Right ventricle myocardium inferior (tissue), 1 donor: ENCODE measurements at regions not wholly inside any gene's neighbourhood (a gene's known extent, or its start where the extent isn't known, plus 50 kb on each side); places are given as distances from the start of the nearest gene placed in this dataset.
"Not testable (repeated sequence)": the region's sequence is repeated elsewhere in the genome, so short reads cannot be mapped to it uniquely, and the experiment has no call there.

Experiments
- ATAC-seq: fragments of 200-7000 bp; cut with Tn5 transposase; one replicate; pipeline ENCODE4 v1.9.1; 2020; ENCODE audit warnings: mild to moderate bottlenecking, moderate library complexity
- DNase-seq: peaks from one replicate; pipeline ENCODE4 v3.0.0; 2021; ENCODE audit errors: missing footprints
- intact Hi-C: fragments of 100-400 bp; cut with DNase I; formaldehyde crosslinking; loops from one replicate; pipeline ENCODE4 v1.11.0; 2022
- donor health status: DM: no; HTN: yes; CAD: no; lungs with severe emphysema.

DNA sequence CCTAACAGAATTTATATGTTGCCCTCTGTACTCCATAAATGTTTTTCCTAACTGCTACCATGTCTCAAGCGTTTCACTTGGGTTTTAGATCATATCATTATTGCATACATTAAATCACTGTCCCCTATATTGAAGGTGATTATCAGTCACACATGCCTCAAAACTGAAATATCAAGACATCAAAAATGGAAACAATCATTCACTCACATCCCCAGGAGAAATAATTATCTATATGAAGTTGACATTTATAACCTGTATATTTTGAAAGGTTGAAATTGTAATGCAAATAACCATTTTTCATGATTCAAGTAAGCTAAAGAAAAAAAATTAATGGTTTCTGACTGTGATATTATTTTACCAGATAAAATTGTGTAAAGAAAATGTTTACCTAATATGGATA is 1695.0 kb downstream of the SLITRK1 start:
- no peak for DNase-seq
- intact Hi-C loops = no loop called here
- no peak for ATAC-seq

DNA sequence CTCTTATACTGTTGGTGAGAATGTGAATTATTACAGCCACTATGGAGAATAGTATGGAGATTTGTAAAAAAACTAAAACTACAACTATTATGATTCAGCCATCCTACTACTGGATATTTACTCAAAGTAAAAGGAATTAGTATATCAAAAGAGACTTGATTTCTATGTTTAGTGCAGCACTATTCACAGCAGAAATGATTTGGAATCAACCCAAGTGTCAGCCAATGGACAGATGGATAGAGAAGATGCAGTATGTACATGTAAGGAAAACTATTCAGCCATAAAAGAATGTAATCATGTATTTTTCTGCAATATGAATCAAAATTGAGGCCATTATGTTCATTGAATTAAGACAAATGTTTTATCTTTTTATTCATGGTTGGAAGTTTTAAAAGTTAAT is 1705.5 kb downstream of the SLITRK1 start:
- DNase-seq = no peak
- no peak for ATAC-seq
- intact Hi-C loops = no loop called here

DNA sequence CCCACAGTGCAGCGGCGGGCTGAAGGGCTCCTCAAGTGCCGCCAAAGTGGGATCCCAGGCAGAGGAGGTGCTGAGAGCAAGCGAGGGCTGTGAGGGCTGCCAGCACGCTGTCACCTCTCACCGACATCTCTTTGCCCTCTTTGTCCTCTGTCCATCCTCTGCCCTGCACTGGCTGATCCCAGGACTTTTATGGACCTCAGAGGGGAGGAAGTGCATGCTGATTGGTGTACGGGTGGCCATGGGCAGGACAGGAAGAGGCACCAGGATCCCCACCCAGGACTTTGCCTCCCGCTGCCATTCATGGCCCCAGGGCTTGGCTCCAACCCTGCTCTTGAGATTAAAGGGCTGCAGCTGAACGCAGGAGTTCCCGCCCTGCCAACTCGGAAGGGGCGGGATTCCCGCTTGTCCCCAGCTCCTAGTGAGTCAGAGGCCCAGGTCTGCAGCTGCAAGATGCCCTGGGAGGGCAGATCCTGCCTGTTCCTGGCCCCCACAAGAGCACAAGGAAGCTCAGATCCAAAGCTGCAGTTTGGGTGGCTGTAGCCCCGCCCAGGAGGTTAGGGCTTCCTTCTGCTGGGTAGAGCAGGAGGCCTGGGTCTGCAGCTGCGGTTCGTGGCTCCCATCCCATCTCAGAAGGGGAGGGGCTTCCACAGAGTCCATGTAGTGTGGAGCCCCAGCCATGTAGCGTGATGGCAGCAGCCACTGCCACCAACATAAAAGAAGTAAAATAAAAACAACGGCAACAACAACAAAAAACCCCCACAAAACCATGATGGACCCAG is 1716.7 kb downstream of the SLITRK1 start:
- intact Hi-C loops = no loop called here
- no peak for ATAC-seq
- no peak for DNase-seq

DNA sequence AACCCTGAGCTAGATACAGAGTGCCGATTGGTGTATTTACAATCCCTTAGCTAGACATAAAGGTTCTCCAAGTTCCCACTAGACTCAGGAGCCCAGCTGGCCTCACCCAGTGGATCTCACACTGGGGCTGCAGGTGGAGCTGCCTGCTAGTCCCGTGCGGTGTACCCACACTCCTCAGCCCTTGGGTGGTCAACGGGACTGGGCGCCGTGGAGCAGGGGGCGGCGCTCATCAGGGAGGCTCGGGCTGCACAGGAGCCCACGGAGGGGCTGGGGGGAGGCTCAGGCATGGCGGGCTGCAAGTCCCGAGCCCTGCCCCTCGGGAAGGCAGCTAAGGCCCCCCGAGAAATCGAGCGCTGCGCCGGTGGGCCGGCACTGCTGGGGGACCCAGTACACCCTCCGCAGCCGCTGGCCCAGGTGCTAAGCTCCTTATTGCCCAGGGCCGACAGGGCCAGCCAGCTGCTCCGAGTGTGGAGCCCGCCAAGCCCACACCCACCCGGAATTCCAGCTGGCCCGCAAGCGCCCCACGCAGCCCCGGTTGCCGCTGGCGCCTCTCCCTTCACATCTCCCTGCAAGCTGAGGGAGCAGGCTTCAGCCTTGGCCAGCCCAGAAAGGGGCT is 1717.4 kb downstream of the SLITRK1 start:
- intact Hi-C loops, ATAC-seq, DNase-seq: not testable (repeated sequence)

DNA sequence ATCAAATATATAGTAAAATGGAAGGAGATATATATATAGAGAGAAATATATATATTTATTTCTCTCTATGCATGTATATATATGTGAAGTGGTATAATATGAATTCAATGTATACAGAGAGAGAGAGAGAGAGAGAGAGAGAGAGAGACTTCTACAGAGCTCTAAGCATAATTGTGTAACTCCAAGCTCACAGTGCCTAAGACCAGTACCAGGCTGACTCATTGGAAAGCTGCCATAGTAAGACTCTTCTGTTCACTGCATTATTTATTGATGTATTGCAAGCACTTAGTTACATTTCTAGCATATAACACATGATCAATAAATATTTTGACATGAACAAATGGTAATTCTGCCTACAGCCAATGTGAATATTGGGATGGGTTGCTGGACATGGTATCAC is 1734.7 kb downstream of the SLITRK1 start:
- ATAC-seq (no peak), DNase-seq (no peak)
- intact Hi-C loops = no loop called here

DNA sequence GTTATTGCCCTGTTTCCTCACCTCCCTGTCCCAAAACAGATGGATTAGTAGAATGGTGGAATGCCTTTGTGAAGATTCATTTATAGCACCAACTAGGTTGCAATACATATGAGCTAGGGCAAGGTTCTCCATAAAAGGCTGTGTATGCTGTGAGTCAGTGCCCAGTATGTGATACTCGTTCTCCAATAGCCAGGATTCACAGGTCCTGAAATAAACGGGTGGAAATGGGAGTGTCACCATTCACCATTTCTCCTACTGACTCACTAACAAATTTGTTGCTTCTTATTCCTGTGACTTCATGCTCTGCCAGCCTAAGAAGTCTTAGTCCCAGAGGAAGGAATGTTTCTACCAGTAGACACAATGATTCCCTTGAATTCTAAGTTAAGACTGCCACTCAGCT is 1745.4 kb downstream of the SLITRK1 start:
- no peak for DNase-seq
- intact Hi-C loops = no loop called here
- ATAC-seq = no peak

DNA sequence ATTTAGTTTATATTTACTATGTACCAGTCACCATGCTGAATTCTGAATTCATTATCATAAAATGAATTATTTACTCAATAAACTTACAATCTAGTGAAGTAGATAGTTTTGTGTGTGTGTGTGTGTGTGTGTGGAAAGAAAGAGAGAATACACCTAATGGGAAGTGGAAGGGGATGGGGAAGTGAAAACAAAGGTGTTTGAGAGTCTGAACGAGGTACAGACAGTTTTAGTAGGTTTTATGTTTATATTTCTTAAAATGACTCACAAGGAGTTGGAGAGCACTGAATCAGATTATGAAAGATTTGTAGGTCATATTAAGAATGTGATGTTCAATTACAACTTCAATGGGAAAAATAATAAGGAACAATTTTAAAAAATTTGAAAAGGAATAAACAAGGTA is 1753.0 kb downstream of the SLITRK1 start:
- DNase-seq (no peak), ATAC-seq (no peak)
- intact Hi-C loops = no loop called here

DNA sequence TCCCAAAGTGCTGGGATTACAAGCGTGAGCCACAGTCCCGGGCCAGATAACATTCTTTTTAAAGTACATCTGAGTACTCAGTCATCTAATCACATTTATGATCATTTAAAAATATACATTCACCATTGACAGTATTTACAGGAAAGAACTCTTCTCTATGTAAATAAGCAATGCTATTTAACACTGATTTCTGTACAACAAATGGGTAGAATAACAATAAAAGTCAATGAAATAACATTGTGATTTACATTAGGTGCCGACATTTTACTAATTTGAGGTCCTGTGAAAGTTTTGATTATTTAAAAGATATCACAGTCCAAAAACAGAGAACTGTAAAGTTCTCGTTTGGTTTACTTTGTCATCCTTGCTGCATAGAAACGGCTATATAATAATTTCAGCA is 1763.7 kb downstream of the SLITRK1 start:
- intact Hi-C loops = no loop called here
- DNase-seq (no peak), ATAC-seq (no peak)

DNA sequence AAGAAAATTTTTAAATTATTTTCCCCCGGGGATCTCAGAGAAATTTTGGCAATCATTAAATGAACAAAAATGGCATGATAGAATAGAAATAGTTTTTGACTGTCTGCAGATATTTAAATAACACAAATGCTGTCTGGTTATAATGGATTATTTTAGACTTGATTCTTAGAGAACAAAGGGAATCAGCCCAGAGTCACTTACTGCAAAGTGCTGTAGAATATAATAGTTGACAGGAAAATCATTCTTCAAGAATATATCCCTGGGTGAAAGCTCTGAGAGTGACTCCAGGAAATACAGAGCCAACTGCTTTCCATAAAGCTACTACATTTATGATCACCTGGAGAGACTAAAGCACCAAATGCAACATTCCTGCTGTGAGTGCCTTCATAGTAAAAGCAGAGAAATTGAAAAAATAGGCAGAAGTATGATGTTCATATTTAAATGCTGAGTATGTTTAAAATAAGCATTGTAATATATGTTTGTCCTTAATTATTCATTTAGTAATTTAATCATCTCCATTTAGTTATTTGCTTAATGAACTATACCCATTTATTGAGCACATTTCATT is 1765.8 kb downstream of the SLITRK1 start:
- no peak for ATAC-seq
- intact Hi-C loops = no loop called here
- DNase-seq = no peak

DNA sequence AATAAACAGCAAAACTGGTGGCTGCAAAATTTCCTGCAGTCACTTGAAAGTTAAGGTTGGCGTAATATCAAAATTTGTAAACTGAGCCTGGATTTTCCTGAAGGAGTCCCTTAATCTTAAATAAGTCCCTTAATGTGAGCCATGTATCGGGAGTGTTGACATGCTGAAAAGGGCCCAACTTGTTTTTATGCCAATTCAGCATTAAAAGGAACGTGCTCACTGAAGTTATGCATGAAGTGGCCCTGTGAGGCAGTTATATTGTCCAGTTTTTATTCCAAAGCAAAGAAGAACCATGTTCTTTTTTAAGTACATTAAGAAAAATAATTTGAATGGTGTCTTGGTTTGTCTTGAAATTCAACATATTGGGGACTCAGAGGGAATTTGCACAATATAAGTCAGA is 1766.9 kb downstream of the SLITRK1 start:
- DNase-seq (no peak), ATAC-seq (no peak)
- intact Hi-C loops = no loop called here

DNA sequence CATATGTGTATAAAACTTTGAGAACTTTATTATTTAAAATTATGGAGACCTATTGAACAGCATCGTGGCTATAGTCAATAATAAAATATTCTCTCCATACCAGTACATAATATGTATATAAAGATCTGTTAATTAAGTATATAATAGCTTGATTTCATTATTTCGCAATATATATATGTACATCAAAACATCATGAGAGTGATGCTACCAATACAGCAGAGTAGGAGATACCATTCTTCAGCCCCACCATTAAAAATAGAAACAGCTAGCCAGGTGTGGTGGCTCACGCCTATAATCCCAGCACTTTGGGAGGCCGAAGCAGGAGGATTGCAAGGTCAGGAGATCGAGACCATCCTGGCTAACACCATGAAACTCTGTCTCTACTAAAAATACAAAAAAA is 1755.3 kb upstream of the SPRY2 start:
- DNase-seq (no peak), ATAC-seq (no peak)
- intact Hi-C loops = no loop called here

DNA sequence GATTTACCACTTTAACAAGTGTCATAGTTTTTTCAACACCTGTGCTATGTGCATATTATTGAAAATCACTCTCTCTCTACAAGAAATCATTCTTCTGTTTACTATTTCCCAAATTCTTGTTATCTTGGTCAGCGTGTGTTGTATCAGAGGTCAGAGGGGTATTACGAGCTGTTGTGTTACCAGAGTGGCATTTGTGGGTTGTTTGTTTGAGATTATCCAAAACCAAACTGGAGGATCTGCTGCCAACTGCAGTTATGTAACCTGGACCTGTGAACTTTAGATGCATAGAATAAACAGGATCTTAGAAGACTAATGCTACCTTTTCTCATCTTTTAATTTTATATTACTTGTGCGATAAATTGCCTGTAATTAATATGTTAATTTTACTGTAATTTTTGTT is 1751.4 kb upstream of the SPRY2 start:
- intact Hi-C loops = no loop called here
- no peak for DNase-seq
- no peak for ATAC-seq

DNA sequence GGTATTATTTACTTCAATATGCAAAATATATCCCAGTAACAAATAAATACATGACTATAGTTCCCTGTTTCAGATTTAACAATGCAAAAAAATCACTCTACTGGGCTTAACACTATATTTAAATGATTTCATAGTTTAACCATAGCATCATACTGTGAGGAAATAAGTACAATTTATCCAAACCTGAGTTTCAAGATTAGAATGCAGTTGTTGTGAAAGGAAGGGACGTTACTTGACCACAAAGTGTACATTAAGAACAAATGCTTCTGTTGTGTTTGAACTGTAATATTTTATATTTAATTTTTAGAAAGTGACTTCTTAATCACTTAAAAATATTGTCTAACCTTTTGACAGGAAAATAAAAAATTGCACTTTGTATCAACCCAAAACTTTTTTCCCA is 1747.9 kb upstream of the SPRY2 start:
- no peak for ATAC-seq
- DNase-seq = no peak
- intact Hi-C loops = no loop called here

DNA sequence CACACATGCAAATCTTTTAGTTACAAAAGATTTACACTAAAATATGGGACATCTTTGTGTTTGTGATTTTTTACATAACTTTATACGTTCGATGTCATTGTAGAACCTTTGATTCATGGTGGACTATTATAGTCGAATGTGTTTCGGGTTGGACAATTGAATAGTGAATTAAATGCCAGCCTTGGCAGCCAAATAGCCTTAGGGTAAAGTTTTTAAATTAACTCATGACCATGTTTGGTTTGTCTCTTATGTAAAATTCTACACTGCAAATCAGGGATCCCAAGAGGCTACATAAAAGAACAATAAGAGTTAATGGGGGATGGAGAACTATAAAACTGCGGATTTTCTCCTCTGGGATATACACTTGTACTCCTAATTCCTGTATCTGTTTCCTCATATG is 1735.6 kb upstream of the SPRY2 start:
- DNase-seq (no peak), ATAC-seq (no peak)
- intact Hi-C loops = no loop called here

DNA sequence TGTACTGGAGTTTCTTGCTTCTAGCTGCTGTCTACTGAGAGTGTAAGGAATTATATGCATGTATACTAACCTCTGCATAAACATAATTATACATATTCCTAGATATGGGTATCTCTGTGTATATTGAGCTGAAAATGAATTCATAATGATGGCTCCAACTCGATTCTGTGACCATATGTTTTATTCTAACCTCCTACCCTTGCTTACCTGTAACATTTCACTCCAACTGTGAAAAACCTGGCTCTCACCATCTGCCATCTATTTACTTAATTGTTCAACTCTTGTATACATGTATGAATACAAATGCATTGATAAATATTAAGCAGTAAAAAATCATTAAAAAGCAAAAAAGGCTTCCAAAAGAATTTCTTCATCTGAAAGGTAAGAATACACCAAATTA is 1729.5 kb upstream of the SPRY2 start:
- DNase-seq = no peak
- intact Hi-C loops = no loop called here
- ATAC-seq = no peak

DNA sequence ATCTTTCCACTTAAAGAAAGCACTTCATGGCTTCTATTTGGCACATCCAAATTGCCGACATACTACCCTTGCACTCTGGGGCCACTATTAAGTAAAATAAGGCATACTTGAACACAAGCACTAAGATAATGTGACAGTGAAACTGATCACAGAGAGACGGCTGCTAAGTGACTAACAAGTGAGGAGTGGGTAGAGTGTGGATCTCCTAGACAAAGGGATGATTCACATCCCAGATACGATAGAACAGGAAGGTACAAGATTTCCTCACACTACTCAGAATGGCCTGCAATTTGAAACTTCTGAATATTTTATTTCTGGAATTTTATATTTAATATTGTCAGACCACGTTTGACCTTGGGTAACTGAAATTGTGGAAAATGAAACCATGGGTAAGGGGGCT is 1721.8 kb upstream of the SPRY2 start:
- ATAC-seq (no peak), DNase-seq (no peak)
- intact Hi-C loops = no loop called here

DNA sequence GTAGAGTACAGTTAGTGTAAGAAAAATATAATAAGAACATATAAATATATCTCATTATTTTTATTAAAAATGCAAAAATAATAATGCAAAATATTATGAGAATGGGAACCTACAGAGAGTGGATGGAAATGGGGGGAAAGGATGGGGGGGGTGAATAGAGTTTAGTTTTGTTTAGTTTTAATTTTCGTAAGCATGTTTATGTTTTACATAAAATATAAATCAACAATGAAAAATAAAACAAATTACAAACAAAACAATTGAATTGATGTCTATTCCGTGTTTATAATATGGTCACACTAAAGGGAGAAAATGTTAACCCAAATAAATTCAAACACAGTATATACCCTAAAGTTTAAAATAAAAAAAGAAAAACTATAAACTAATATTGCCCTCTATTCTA is 1717.4 kb upstream of the SPRY2 start:
- intact Hi-C loops = no loop called here
- DNase-seq (no peak), ATAC-seq (no peak)

DNA sequence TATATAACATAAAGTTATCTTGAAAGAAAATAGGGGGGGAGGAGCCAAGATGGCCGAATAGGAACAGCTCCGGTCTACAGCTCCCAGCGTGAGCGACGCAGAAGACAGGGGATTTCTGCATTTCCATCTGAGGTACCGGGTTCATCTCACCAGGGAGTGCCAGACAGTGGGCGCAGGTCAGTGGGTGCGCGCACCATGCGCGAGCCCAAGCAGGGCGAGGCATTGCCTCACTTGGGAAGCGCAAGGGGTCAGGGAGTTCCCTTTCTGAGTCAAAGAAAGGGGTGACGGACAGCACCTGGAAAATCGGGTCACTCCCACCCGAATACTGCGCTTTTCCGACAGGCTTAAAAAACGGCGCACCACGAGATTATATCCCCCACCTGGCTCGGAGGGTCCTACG is 1704.4 kb upstream of the SPRY2 start:
- ATAC-seq, intact Hi-C loops, DNase-seq: not testable (repeated sequence)

DNA sequence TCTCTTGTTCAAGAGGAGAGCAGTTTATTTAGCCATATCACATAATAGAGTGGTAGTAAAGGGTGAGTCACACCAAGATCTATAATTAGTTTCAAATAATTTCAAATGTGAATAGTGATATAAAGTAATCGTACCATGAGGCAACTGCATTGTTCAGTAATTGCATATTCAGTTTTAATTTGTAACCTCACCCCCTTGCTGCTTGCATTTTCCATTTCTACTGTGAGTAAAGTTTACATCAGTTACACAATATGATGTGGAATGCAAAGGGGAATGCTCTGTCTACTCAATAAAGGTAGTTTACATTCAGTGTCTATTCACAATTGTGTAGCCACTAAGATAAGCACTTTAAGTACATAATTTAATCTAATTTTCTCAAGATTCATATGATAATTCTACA is 1695.7 kb upstream of the SPRY2 start:
- DNase-seq (no peak), ATAC-seq (no peak)
- intact Hi-C loops = no loop called here

DNA sequence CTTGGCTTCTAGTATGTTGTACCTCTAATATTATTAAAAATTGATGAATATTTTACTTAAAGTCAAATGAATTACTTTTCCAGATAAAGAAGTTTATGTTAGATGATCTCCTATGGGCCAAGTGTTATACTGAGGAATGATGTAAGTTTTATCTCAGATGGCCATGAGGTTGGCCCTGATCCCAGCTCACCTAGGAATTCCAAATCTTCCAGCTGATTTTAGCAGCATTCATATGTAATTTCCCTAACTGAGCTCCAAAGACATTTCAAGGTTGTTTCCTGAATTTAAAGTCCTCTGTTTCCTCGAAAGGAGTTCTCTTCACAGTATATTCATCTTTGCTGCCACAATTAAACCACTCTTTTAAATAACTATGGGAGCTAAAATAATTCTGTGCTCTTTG is 1670.4 kb upstream of the SPRY2 start:
- DNase-seq = no peak
- intact Hi-C loops = no loop called here
- no peak for ATAC-seq

DNA sequence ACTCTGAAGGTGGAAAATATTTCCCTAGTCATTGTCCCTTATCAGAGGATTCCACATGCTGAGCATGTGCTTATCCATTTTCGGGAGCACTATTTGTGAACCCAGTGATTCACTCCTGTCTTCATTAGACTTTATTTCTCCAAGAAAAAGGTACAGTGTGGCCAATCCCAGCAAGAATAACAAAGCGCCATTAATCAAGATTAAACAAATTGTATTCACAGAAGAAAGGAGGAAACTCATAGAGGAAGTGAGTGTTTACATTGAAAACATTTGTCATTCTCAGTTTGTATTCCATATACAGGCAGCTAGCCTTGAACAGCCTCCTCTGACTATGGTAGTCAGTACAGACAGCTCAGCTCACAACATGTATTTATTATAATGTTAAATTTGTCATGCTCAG is 1669.9 kb upstream of the SPRY2 start:
- intact Hi-C loops = no loop called here
- ATAC-seq = no peak
- no peak for DNase-seq
